ENCODE measurements at regions not wholly inside any gene's neighbourhood (a gene's known extent, or its start where the extent isn't known, plus 50 kb on each side); places are given as distances from the start of the nearest gene placed in this dataset.

GRCh38 chr5:71996789-71997188 is 110.5 kb upstream of the MAP1B start:
- no peaks in the 10 kb centered on the region for H4K20me1 ChIP-seq (ENCODE audit: control insufficient read depth, extremely low read depth, insufficient read depth, low read length)
- H3K4me2 ChIP-seq (ENCODE audit: control insufficient read depth, extremely low read depth, insufficient read depth, low read depth, low read length) = no peak overlapping the region
- H3K9me3 ChIP-seq (ENCODE audit: control insufficient read depth, low read depth, low read length) = no peaks in the 10 kb centered on the region
- dilution Hi-C loops (cut with MboI; ENCODE audit: extremely low pct_ligation_motif_present, low sequenced_read_pairs) = no loop called here
- no peak overlapping the region for H2AFZ ChIP-seq (ENCODE audit: control insufficient read depth, low read length)
- H3K4me1 ChIP-seq (ENCODE audit: control insufficient read depth, extremely low read depth, insufficient read depth, low read length) = no peaks in the 10 kb centered on the region
- H3K4me3 ChIP-seq (ENCODE audit: control insufficient read depth in 2 of 3, extremely low read depth in 1 of 3, insufficient read depth in 2 of 3, low read depth in 1 of 3, low read length in 3 of 3) = no peak overlapping the region
- H3K27ac ChIP-seq (ENCODE audit: control insufficient read depth, insufficient read depth, low read length) = no peak overlapping the region
- no peaks in the 10 kb centered on the region for H3K79me2 ChIP-seq (ENCODE audit: control insufficient read depth, insufficient read depth, low read length)
- TF ChIP-seq EZH2 (IDR thresholded peaks at IDR 0.05; ENCODE audit: low read length) = no peak
- no peak for TF ChIP-seq CTCF (optimal IDR thresholded peaks at IDR 0.05 in 1 of 3, IDR thresholded peaks at IDR 0.05 in 1 of 3, conservative IDR thresholded peaks at IDR 0.05 in 1 of 3; ENCODE audit: extremely low read depth in 1 of 3, insufficient read depth in 2 of 3, low read length in 3 of 3)
- FAIRE-seq (no peak), DNase-seq (ENCODE audit: low read depth, low spot score) (no peak)
- no peaks in the 10 kb centered on the region for H3K36me3 ChIP-seq (ENCODE audit: control insufficient read depth in 2 of 2, extremely low read depth in 1 of 2, insufficient read depth in 2 of 2, low read length in 2 of 2)
- no peaks in the 10 kb centered on the region for H3K9me1 ChIP-seq (ENCODE audit: control insufficient read depth, extremely low read depth, insufficient read depth, low read length)
- peaks cover 6% of the 10 kb centered on the region for H3K27me3 ChIP-seq (ENCODE audit: control insufficient read depth, extremely low read depth, insufficient read depth, low read length)
- H3K9ac ChIP-seq (ENCODE audit: control insufficient read depth, extremely low read depth, insufficient read depth, low read length) = no peak overlapping the region

- no peak for FAIRE-seq
- no peak for DNase-seq (ENCODE audit: low read depth, low spot score)
- Histone ChIP-seq H3K79me2 (ENCODE audit: control insufficient read depth, insufficient read depth, low read length) (no peaks in the 10 kb centered on the region), H3K4me3 (ENCODE audit: control insufficient read depth in 2 of 3, extremely low read depth in 1 of 3, insufficient read depth in 2 of 3, low read depth in 1 of 3, low read length in 3 of 3) (no peak overlapping the region), H3K9me1 (ENCODE audit: control insufficient read depth, extremely low read depth, insufficient read depth, low read length) (no peaks in the 10 kb centered on the region), H2AFZ (ENCODE audit: control insufficient read depth, low read length) (no peak overlapping the region), H3K27me3 (ENCODE audit: control insufficient read depth, extremely low read depth, insufficient read depth, low read length) (peaks cover 6% of the 10 kb centered on the region), H4K20me1 (ENCODE audit: control insufficient read depth, extremely low read depth, insufficient read depth, low read length) (no peaks in the 10 kb centered on the region), H3K9ac (ENCODE audit: control insufficient read depth, extremely low read depth, insufficient read depth, low read length) (no peak overlapping the region), H3K27ac (ENCODE audit: control insufficient read depth, insufficient read depth, low read length) (no peak overlapping the region), H3K4me2 (ENCODE audit: control insufficient read depth, extremely low read depth, insufficient read depth, low read depth, low read length) (no peak overlapping the region), H3K4me1 (ENCODE audit: control insufficient read depth, extremely low read depth, insufficient read depth, low read length) (no peaks in the 10 kb centered on the region), H3K36me3 (ENCODE audit: control insufficient read depth in 2 of 2, extremely low read depth in 1 of 2, insufficient read depth in 2 of 2, low read length in 2 of 2) (no peaks in the 10 kb centered on the region), H3K9me3 (ENCODE audit: control insufficient read depth, low read depth, low read length) (no peaks in the 10 kb centered on the region)
- dilution Hi-C loops (cut with MboI; ENCODE audit: extremely low pct_ligation_motif_present, low sequenced_read_pairs) = no loop called here
- TF ChIP-seq EZH2 (IDR thresholded peaks at IDR 0.05; ENCODE audit: low read length) = no peak
- TF ChIP-seq CTCF (optimal IDR thresholded peaks at IDR 0.05 in 1 of 3, IDR thresholded peaks at IDR 0.05 in 1 of 3, conservative IDR thresholded peaks at IDR 0.05 in 1 of 3; ENCODE audit: extremely low read depth in 1 of 3, insufficient read depth in 2 of 3, low read length in 3 of 3) = no peak
Measured at GRCh38 chr5:71998746-71999145, 108.5 kb upstream of the MAP1B start.
